SIG-M5 (cell line): ENCODE measurements at regions not wholly inside any gene's neighbourhood (a gene's known extent, or its start where the extent isn't known, plus 50 kb on each side); places are given as distances from the start of the nearest gene placed in this dataset.
"Not testable (repeated sequence)": the region's sequence is repeated elsewhere in the genome, so short reads cannot be mapped to it uniquely, and the experiment has no call there.

ENCODE experiments used
- DNase-seq: peaks from one replicate; lab custom pipeline; 2025; lab: John Stamatoyannopoulos, UW

GRCh38 chr2:145910416-145910815 is 1390.5 kb upstream of the ZEB2 start:
- no peak for DNase-seq

DNA sequence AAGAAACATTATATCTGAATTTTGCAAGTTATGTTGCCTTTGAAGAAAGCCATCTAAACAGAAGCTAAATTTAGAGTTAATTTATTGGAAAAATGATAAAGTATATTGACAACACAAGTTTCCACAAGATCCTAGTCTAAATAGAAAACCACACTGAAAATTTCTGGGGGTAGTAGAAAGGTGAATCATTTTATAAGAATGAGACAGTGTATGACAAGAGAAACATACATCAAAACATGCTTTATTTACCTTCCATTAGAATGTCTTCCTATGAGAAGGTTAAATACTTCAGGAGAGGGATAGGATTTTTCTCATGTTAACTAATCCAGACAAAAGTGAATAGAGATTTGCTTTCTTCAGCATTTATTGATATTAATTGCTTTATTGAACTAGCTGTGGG is 1389.8 kb upstream of the ZEB2 start:
- DNase-seq = no peak

GRCh38 chr2:145909175-145909755 is 1389.3 kb upstream of the ZEB2 start:
- DNase-seq = no peak

DNA sequence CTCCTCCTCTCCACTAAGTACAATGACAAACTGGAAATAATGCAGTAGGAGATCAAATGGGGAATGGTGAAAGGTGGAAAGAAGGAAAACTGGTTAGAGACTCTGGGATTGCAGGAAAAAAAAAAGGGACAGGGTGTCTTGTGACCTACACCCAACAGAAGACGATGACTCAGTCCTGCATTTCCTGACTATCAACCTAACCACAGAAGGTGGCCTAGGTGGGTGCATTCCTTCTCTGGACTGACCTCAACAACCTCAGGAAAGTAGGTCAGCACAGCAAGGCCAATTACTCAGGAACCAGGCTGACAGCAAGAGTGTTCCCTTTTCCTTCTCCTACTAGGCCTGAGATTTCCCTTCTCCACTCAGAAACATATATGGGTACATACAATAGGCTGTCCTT is 1386.4 kb upstream of the ZEB2 start:
- DNase-seq = no peak

DNA sequence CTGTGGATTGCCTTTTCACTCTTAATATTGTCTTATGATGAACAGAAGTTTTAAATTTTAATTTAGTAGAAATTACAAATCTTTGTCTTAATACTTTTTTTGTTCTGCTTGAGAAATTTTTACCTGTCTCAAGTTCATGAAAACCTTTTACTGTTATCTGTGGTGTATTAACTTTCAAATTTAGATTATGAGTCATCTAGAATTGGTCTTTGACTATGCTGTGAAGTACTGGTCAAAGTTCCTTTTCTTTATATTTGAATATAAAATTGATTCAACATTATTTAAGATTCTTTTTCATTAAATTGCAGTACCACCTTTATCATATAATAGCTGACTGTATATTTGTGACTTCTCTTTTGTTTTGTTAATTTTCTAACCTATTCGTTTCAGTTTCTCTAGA is 1385.5 kb upstream of the ZEB2 start:
- DNase-seq = no peak

GRCh38 chr2:145897151-145897550 is 1377.2 kb upstream of the ZEB2 start:
- DNase-seq = no peak

- no peak for DNase-seq
These were observed 1368.0 kb upstream of the ZEB2 start for GRCh38 chr2:145887915-145888314.

DNA sequence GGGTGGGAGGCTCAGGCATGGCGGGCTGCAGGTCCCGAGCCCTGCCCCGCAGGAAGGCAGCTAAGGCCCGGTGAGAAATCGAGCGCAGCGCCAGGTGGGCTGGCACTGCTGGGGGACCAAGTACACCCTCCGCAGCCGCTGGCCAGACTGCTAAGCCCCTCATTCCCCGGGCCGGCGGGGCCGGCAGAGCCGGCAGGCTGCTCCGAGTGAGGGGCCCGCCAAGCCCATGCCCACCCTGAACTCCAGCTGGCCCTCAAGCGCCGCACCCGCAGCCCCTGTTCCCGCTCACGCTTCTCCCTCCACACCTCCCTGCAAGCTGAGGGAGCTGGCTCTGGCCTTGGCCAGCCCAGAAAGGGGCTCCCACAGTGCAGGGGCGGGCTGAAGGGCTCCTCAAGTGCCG is 1361.1 kb upstream of the ZEB2 start:
- not testable (repeated sequence) for DNase-seq

GRCh38 chr2:145875016-145875415 is 1355.1 kb upstream of the ZEB2 start:
- no peak for DNase-seq

DNA sequence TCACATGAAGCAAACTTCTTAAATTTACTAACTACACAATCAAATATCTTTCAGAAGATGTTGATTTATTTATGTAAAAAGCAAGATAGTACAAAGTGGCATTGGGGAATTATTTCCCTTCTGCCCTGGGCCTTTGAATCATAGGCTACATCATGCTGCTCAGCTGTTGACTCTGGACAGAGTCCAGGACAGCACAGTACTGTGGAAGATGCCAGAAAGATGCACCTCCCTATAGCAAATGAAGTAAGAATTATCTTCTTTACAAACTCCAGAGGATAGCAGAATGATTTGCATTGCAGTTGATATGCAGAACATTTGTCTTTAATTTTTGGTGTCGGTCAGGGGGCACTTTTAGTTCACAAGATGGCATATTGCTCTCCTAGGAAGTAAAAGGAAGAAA is 1354.5 kb upstream of the ZEB2 start:
- no peak for DNase-seq

GRCh38 chr2:145864501-145864900 is 1344.6 kb upstream of the ZEB2 start:
- DNase-seq = no peak

DNA sequence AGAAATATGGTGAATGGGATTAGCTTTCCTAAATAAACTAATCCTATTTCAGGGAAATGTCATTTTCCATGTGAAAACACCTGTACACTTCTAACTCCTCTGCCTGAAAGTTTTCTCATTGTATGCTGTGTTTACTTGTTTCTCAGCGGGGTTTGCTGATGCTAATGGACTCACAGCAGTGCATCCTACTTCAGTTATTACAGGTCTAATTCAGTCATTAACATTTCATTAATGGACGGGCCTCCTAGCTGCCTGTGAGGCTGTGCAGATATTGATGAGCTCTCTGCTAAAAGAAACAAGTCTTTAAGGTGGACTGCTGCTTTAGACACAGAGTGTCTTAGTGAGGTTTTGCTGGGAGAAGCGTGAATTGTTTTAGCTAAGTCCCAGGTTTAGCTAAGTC is 1342.0 kb upstream of the ZEB2 start:
- DNase-seq = no peak

GRCh38 chr2:145860083-145860482 is 1340.2 kb upstream of the ZEB2 start:
- DNase-seq = no peak

GRCh38 chr2:145855142-145855541 is 1335.2 kb upstream of the ZEB2 start:
- no peak for DNase-seq

DNA sequence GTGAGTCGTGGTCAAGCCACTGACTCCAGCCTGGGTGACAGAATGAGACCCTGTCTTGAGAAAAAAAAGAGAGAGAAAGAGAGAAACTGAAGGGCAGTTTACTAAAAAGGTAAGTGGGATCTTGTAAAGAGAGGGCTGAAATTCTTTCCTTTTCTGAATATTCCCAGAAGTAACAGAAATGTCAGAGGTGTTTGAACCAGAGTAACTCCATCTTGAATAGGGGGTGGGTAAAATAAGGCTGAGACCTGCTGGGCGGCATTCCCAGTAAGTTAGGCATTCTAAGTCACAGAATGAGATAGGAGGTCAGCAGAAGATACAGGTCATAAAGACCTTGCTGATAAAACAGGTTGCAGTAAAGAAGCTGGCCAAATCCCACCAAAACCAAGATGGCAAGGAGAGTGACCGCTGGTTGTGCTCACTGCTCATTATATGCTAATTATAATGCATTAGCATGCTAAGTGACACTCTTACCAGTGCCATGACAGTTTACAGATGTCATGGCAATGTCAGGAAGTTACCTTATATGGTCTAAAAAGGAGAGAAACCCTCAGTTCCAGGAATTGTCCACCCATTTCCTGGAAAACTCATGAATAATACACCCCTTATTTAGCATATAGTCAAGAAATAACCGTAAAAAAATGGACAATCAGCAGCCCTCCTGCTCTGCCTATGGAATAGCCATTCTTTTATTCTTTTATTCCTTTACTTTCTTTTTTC is 1334.3 kb upstream of the ZEB2 start:
- no peak for DNase-seq

DNA sequence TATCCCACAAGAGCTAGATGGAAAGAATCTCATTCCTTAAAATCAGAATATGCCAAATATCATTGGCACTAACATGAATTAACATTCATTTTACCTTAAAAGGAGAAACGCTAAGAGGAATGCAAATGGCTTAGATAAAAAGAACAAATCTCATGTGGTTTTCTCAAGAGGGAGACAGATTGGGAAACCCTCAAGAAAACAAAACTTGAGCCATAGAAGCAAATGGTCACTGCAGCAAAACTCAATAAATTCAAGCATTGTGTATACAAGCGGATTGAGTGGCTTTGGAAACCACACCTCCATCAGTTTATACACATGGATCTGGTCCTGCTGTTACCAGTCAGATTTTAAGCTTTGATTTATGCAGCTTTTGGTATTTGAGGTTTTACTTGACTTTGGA is 1331.8 kb upstream of the ZEB2 start:
- DNase-seq = no peak

GRCh38 chr2:145849466-145849865 is 1329.5 kb upstream of the ZEB2 start:
- DNase-seq = no peak

GRCh38 chr2:145846982-145847381 is 1327.1 kb upstream of the ZEB2 start:
- no peak for DNase-seq

- DNase-seq = no peak
These were observed 1326.0 kb upstream of the ZEB2 start for GRCh38 chr2:145845923-145846322.

DNA sequence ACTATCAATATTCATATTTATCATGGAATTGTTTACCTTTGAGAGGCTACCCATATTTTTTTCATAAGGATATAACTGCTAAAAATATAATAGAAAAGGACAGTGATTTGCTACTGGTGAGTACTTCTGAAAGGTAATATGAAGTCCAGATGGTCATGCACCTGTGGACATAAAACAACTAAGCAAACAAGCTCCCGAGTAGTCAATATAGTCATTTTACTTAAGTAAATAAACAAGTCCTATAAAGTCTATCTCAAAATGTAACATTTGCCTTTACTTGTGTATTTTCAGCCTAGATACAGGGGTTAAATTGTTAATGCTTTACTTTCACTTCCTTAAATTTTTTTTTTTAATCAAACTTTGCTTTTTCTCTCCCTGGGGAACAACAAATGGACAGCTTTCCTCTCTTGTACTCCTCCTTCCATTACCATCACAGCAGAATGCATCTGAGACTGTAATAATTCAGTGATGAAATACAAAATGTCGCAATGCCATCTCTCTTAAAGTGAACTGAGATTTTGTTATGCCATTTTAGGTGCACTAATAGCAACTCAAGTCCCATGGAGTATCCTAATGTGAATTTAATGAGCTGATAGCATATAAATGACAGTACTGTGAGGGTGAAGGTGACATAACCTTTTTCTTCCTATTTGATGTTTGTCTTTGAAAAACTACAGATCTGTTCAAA is 1325.4 kb upstream of the ZEB2 start:
- DNase-seq = no peak

DNA sequence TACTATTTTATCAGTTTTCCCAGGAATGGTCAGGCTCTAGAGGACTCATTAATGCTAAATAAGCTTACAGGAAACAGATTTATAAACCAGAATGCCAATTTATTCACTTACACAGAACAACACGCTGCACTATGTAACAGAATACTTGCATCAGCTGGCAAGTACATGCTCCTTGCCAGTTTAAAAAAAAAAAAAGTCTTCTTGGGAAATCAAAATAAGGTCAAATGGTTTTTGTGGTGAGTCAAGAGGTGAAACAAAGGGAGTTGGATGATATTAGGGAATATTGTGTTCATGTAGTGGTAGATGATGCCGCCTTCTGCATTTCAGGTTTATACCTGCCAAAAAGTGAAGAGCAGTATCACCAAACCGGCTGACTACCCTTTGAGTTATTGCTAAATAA is 1322.1 kb upstream of the ZEB2 start:
- no peak for DNase-seq

- DNase-seq = no peak
These were observed 1317.1 kb upstream of the ZEB2 start for GRCh38 chr2:145836986-145837385.

DNA sequence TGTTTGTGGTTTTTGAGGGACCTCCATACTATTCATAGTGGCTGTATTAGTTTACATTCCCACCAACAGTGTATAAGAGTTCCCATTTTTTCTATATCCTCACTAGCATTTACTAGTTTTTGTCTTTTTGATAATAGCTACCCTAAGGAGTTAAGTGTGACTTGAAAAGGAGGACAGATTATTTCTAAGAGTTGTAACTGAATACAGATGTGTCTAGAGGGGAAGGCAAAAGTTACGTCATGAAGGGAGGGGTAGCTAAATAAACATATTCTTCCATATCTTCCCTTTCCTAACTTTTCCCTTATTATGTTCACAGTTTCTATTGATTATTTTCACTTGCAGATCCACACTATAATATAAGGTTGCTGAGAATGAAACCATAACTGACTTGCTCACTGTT is 1315.7 kb upstream of the ZEB2 start:
- no peak for DNase-seq

DNA sequence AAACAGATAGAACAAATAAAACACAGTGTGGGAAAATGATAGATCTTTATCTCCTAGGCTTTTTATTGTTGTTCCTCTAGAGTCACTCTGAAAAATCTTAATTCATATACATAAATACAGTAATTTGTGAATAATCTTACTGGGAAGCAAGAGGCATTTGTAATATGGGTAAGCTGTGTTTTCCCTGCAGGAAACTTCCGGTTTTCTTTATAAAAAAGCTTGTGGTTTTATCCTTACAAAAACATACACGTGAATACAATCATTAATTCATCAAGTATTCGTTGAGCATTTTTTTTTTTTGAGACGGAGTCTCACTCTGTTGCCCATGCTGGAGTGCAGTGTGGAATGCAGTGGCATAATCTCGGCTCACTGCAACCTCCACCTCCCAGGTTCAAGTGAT is 1312.8 kb upstream of the ZEB2 start:
- DNase-seq = no peak
